GM12891 (cell line): ENCODE measurements at regions not wholly inside any gene's neighbourhood (a gene's known extent, or its start where the extent isn't known, plus 50 kb on each side); places are given as distances from the start of the nearest gene placed in this dataset.

Experiments used
- PAX5 ChIP-seq: IDR thresholded peaks from 2 replicates; pipeline ENCODE4 v1.6.1; 2011; ENCODE audit warnings: low read length, moderate library complexity, mild to moderate bottlenecking; ENCODE audit not compliant: insufficient read depth, severe bottlenecking
- POLR2A ChIP-seq: IDR thresholded peaks from 2 replicates; pipeline ENCODE4 v1.6.1; 2011; ENCODE audit warnings: low read depth, low read length, control low read depth
- POLR2AphosphoS5 ChIP-seq: IDR thresholded peaks from 2 replicates; pipeline ENCODE4 v1.6.1; 2011; ENCODE audit warnings: low read depth, low read length, control low read depth
- SPI1 ChIP-seq: IDR thresholded peaks from 2 replicates; pipeline ENCODE4 v1.6.1; 2011; ENCODE audit warnings: low read depth, low read length, control low read depth
- TAF1 ChIP-seq: IDR thresholded peaks from 2 replicates; pipeline ENCODE4 v1.6.1; 2011; ENCODE audit warnings: low read depth, low read length, control low read depth

DNA sequence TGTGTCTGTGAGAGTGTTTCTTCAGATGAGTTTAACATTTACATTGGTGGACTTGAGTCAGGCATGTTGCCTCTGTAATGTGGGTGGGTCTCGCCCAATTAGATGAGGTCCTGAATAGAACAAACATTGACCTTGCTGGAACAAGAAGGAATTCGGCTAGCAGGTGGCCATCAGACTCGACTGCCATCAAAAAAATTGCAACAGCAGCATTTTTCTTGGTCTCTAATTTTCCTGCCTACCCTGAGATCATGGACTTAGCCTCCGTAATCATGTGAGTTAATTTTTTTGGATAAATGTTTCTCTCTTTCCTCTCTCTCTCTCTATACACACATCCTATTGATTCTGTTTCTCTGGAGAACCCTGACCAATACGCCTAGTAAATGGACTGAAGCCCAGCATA lies 83.8 kb upstream of the ST6GAL2 start:
- no peak for TF ChIP-seq SPI1
- TF ChIP-seq POLR2A: no peak
- no peak for TF ChIP-seq POLR2AphosphoS5
- TF ChIP-seq TAF1: no peak
- TF ChIP-seq PAX5: no peak
